ENCODE measurements at regions not wholly inside any gene's neighbourhood (a gene's known extent, or its start where the extent isn't known, plus 50 kb on each side); places are given as distances from the start of the nearest gene placed in this dataset.

GRCh38 chr6:56804996-56805395 is 149.9 kb upstream of the BEND6 start:
- TF ChIP-seq EZH2 (IDR thresholded peaks at IDR 0.05; ENCODE audit: low read length) (no peak), CTCF (optimal IDR thresholded peaks at IDR 0.05 in 1 of 3, IDR thresholded peaks at IDR 0.05 in 1 of 3, conservative IDR thresholded peaks at IDR 0.05 in 1 of 3; ENCODE audit: extremely low read depth in 1 of 3, insufficient read depth in 2 of 3, low read length in 3 of 3) (no peak)
- Histone ChIP-seq H3K4me3 (ENCODE audit: control insufficient read depth in 2 of 3, extremely low read depth in 1 of 3, insufficient read depth in 2 of 3, low read depth in 1 of 3, low read length in 3 of 3) (no peak overlapping the region), H3K27me3 (ENCODE audit: control insufficient read depth, extremely low read depth, insufficient read depth, low read length) (no peaks in the 10 kb centered on the region), H3K79me2 (ENCODE audit: control insufficient read depth, insufficient read depth, low read length) (peaks cover 8% of the 10 kb centered on the region), H3K4me2 (ENCODE audit: control insufficient read depth, extremely low read depth, insufficient read depth, low read depth, low read length) (no peak overlapping the region), H3K4me1 (ENCODE audit: control insufficient read depth, extremely low read depth, insufficient read depth, low read length) (peaks cover 22% of the 10 kb centered on the region), H3K9ac (ENCODE audit: control insufficient read depth, extremely low read depth, insufficient read depth, low read length) (no peak overlapping the region), H3K36me3 (ENCODE audit: control insufficient read depth in 2 of 2, extremely low read depth in 1 of 2, insufficient read depth in 2 of 2, low read length in 2 of 2) (no peaks in the 10 kb centered on the region), H2AFZ (ENCODE audit: control insufficient read depth, low read length) (no peak overlapping the region), H3K27ac (ENCODE audit: control insufficient read depth, insufficient read depth, low read length) (no peak overlapping the region), H3K9me3 (ENCODE audit: control insufficient read depth, low read depth, low read length) (no peaks in the 10 kb centered on the region), H3K9me1 (ENCODE audit: control insufficient read depth, extremely low read depth, insufficient read depth, low read length) (no peaks in the 10 kb centered on the region), H4K20me1 (ENCODE audit: control insufficient read depth, extremely low read depth, insufficient read depth, low read length) (no peaks in the 10 kb centered on the region)
- dilution Hi-C loops (cut with MboI; ENCODE audit: extremely low pct_ligation_motif_present, low sequenced_read_pairs): no loop called here
- FAIRE-seq (no peak), DNase-seq (ENCODE audit: low read depth, low spot score) (no peak)

DNA sequence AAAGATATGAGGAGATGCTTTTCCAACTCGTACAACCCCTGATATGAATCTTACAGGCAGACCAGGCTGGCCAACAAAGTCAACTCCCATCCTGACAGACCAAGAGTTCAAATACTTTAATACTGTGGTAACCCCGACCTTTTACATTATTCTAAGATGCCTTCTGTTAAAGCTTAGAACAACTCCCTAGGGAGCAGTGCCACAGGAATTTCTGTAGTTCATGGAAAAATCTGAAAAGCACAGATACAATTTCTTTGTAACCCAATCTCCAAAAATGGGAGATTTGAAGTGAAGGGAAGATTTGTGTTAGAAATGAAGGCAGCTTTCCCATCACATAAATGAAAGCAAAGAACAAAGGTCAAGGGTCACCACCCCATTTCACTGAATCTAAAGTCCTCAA is 151.3 kb upstream of the BEND6 start:
- H3K4me3 ChIP-seq (ENCODE audit: control insufficient read depth in 2 of 3, extremely low read depth in 1 of 3, insufficient read depth in 2 of 3, low read depth in 1 of 3, low read length in 3 of 3): no peak overlapping the region
- H2AFZ ChIP-seq (ENCODE audit: control insufficient read depth, low read length): no peak overlapping the region
- H3K4me2 ChIP-seq (ENCODE audit: control insufficient read depth, extremely low read depth, insufficient read depth, low read depth, low read length): no peak overlapping the region
- dilution Hi-C loops (cut with MboI; ENCODE audit: extremely low pct_ligation_motif_present, low sequenced_read_pairs): no loop called here
- H3K27ac ChIP-seq (ENCODE audit: control insufficient read depth, insufficient read depth, low read length): no peak overlapping the region
- no peaks in the 10 kb centered on the region for H4K20me1 ChIP-seq (ENCODE audit: control insufficient read depth, extremely low read depth, insufficient read depth, low read length)
- FAIRE-seq (no peak), DNase-seq (ENCODE audit: low read depth, low spot score) (no peak)
- TF ChIP-seq CTCF (optimal IDR thresholded peaks at IDR 0.05 in 1 of 3, IDR thresholded peaks at IDR 0.05 in 1 of 3, conservative IDR thresholded peaks at IDR 0.05 in 1 of 3; ENCODE audit: extremely low read depth in 1 of 3, insufficient read depth in 2 of 3, low read length in 3 of 3) (no peak), EZH2 (IDR thresholded peaks at IDR 0.05; ENCODE audit: low read length) (no peak)
- H3K9ac ChIP-seq (ENCODE audit: control insufficient read depth, extremely low read depth, insufficient read depth, low read length): no peak overlapping the region
- no peaks in the 10 kb centered on the region for H3K36me3 ChIP-seq (ENCODE audit: control insufficient read depth in 2 of 2, extremely low read depth in 1 of 2, insufficient read depth in 2 of 2, low read length in 2 of 2)
- H3K9me1 ChIP-seq (ENCODE audit: control insufficient read depth, extremely low read depth, insufficient read depth, low read length): no peaks in the 10 kb centered on the region
- H3K79me2 ChIP-seq (ENCODE audit: control insufficient read depth, insufficient read depth, low read length): peaks cover 8% of the 10 kb centered on the region
- H3K4me1 ChIP-seq (ENCODE audit: control insufficient read depth, extremely low read depth, insufficient read depth, low read length): peaks cover 13% of the 10 kb centered on the region
- no peaks in the 10 kb centered on the region for H3K27me3 ChIP-seq (ENCODE audit: control insufficient read depth, extremely low read depth, insufficient read depth, low read length)
- no peaks in the 10 kb centered on the region for H3K9me3 ChIP-seq (ENCODE audit: control insufficient read depth, low read depth, low read length)
